Inflammatory macrophage treated with lipopolysaccharide for 1 hour (primary cell): ENCODE measurements at regions not wholly inside any gene's neighbourhood (a gene's known extent, or its start where the extent isn't known, plus 50 kb on each side); places are given as distances from the start of the nearest gene placed in this dataset.
A peak's percentile ranks its signal among the peaks of the same experiment; 100 is the strongest.
"Not testable (repeated sequence)": the region's sequence is repeated elsewhere in the genome, so short reads cannot be mapped to it uniquely, and the experiment has no call there.

Source experiments
- DNase-seq, 2 donors: peaks; one replicate each; pipeline ENCODE4 v3.0.0-alpha.2; 2020 to 2022

DNA sequence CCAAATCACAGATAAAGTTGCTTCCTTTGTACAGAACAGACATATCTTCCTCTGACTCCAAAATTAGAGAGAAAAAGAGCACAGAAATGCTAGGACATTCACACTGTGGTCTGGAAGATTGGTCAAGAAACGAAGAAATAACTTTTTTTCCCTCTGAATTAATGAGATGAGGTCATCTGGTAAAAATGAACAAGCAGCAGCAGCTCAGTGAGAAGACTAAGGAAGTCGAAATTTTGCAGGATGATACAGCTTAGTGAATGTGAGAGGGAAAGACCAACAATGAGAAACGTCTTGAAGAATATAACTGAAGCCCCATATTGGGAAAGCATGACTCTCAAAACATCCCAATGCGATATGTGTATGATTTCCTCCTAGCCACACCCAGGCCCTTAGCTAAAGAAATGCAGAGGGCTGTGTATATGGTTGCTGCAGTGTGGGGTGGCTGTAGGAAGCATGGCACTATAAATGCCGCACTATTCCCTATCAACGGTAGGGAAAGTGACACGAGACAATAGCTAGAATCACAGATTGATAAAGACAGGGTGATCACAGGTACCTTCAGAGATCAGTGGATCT lies 208.6 kb downstream of the VEGFC start:
- no peak for DNase-seq

DNA sequence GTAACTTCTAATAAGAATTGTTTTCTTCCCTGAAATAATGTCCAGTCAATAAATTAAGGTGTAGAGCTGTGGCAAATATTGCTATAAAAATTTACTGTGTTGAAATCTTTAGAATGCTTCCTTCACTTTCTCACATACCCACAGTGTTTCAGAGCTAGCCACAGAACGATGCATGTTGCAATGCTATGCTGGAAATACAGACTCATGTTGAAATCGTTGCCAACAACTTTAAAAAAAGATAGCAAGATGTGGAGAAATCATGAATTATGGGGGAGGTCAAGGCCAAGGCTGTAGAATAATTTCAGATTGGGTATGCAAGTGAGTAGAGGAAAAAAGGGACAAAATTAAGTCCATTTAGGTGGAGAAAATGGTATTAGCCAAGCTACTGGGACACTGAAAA lies 204.8 kb downstream of the VEGFC start:
- DNase-seq = no peak

DNA sequence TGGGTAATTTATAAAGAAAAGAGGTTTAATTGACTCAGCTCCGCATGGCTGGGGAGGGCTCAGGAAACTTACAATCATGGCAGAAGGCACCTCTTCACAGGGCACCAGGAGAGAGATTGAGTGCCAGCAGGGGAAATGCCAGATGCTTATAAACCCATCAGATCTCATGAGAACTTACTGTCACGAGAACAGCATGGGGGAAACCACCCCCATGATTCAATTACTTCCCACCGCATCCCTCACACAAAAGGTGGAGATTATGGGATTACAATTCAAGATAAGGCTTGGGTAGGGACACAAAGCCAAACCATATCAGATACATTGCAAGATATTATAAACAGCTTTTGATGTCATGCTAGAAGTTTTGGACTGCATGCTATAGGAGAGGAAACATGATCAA lies 204.3 kb downstream of the VEGFC start:
- no peak for DNase-seq

DNA sequence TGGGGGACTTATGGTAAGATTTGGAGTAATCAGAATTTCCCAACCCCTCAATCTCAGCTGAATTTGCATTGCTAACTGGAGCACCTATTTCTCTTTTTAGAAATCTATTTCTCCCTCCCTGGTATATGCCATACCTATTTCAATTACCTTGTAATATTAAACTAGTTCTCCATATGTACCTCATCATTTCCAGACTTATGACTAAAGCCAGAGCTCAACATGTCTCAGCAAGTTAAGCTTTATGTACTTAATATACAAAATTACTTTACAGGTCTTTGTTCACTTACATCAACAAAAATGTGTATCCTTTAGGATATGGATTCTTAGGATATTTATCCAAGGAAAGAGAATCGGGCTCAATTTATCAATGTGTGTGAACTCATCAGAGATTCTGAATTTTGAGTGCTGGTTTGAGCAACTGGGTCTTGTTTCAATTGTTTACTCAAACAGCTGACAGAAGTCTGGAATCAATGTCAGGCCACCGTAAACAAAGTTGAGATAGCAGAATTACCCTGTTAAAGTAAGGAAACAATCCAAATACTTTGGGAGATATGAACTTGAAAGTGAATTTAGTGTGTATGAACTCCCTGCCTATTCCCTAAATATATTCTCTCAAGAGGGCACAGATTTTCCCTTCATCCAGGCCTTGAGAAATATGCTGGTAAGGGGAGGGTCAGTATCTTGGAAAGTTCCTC lies 199.6 kb downstream of the VEGFC start:
- DNase-seq = no peak

DNA sequence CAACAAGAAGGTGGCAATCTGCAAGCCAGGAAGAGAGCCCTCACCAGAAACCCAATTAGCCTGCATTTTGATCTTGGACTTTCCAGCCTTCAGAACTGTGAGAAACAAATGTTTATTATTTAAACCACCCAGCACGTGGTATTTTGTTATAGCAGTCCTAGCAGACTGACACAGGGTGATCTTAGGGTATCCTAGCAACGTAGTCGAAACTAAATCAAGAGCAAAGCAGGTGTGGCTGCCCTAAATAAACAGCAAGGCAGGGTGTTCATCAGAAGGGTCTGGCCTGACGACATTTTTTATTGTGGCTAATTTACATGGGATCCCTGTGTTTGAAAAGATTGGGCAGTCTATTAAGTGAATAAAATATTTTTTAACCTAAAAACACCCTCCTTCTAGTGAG lies 198.8 kb downstream of the VEGFC start:
- DNase-seq = no peak

DNA sequence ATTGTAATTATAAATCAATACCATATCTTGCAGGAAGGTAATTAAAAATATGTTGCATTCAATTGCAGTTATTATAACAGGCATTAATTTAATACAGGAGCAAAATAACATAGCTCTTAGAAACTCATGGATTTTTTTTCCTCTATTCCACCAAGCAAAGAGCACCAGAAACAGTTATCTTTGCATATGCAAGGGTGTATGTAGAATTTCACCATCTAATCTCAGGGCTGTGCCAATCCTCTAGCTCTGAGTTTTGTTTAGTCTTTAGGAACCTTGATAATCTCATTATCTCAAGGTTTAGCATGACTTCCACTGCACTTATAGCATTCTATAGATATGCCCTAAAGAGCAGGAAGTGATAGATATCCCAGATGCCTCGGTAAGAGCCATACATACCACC lies 197.5 kb downstream of the VEGFC start:
- DNase-seq = no peak

DNA sequence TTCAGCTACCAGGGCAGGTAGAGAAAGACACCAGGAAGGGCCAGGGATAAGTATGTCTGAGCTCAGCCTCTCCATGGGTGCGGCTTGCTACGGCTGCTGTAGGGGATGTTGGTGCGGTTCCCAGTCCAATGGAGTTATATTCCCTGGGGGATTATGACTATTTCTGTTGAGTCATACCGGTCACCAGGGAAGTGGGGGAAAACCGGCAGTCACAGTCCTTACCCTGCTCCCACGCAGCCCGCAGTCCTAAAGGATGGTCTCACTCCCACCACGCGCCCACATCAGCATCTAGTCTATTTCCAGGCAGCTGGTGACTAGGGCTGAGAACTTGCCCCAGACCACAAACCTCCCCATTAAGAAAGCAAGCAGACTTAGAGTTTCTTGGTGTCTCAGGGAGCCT lies 191.6 kb downstream of the VEGFC start:
- DNase-seq = no peak

DNA sequence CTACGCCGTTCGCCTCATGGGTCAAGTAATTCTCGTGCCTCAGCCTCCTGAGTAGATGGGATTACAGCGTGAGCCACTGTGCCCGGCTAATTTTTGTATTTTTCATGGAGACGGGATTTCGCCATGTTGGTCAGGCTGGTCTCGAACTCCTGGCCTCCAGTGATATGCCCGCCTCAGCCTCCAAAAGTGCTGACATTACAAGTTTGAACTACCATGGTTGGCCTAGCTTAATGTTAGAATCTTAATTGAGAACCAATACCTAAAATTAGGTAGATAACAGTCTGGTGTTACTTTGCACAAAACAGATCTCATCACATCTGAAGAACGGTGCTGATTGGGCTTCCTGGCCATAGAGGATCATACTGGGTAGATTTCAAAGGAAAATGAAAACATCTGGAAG lies 184.9 kb downstream of the VEGFC start:
- no peak for DNase-seq

DNA sequence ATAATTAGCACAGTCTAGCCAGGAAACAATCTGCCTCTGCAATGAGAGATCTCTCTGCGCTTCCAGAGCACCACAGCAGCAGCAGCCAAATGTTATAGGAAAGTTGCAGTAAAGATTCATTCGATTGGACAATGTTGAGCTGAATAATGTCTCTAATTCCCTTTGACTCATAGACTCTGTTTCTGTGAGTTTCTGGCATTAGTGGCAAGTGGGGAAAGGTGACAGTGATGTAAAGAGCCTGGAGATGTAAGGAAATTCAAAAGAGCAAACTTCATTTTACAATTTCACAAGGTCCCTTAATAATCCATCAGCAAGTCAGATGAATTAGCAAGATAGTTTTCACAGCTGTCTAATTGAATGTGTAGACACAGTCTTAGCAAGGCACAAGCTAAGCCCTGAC lies 184.4 kb downstream of the VEGFC start:
- DNase-seq = no peak

DNA sequence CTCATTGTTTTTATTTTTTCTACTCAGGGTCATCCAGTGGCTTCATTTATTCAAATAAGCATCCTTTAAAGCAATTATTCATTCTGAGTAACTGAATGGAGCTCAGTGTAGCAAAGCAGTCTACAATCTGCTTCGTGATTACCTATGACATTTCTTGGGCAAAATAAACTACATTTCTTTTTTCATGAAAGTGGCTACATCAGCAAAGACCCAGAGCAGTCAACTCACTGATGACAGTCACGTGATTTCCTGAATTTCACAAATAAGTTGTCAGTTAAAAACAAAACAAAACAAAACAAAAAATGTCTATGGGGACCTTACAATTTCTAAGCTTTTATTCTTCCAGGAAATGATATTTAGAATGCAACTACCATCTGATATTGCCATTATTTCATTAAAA lies 182.1 kb downstream of the VEGFC start:
- no peak for DNase-seq

DNA sequence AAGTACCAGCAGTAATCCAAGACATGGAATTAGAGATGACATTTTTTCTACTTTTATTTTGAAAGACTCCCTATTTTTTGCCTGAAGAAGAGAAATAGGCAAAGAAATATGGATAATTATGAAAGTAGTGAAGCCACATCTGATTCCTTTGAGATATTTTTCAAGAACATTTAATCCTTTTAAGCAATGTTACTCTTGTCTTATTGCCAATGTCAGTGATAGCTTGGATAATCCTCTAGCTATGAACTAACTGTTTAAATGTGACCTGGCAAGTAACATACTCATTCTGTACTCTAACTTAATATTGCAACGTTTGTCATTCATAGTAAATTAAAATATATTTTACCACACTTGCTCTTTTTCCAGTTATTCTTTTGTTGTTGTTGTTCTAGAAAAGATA lies 181.3 kb downstream of the VEGFC start:
- no peak for DNase-seq

DNA sequence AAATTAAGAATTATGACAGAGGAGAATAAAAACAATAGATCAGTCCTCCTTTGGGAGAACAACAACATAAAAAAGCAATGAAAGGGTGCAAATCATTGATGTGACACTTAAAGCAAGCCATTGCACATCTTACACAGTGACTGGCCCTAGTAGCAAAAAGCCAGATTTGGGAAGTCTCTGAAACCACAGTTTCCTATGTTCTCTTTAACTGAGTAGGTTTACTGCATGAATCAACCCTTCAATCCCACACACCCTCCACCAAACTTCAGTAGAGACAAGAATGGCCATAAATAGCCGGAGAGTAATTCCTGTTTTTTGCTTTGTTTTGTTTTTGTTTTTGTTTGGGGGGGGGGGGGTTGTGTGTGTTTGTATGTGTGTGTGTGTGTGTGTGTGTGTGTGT lies 180.8 kb downstream of the VEGFC start:
- DNase-seq = peak; percentile 2 to 12

DNA sequence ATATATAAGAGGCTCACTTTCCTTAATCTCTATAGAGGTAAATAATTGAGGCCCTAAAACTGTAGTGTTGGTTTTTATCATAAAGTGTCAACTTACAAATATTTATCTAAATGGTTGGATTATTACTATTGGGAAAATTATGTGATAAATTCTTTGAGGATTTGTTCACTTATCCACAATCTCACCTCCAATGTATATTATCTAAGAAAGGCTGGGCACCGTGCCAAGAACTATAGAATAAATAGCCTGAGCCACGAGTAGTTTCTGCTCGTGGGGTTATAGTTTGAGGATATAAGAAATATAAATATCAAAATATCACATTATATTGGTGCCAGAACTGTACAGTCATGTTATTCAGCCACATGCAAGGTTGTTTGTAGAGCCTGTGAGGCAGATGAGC lies 177.9 kb downstream of the VEGFC start:
- DNase-seq = no peak

DNA sequence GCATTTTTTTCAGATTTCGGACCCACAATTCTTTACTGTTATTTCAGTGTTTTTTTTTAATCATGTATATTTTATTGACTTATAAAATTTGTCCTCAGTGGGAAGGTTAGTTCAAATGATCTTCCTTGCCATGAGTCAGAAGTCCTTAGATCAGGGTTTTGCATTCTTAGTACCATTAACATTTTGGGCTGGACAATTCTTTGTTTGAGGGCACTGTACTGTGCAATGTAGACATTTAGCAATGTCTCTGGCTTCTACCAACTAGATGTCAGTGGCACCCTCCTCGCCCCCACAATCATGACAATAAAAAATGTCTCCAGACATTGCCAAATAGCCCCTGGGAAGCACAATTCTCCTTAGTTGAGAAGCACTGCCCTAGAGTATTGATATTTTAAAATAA lies 176.6 kb downstream of the VEGFC start:
- DNase-seq = no peak

DNA sequence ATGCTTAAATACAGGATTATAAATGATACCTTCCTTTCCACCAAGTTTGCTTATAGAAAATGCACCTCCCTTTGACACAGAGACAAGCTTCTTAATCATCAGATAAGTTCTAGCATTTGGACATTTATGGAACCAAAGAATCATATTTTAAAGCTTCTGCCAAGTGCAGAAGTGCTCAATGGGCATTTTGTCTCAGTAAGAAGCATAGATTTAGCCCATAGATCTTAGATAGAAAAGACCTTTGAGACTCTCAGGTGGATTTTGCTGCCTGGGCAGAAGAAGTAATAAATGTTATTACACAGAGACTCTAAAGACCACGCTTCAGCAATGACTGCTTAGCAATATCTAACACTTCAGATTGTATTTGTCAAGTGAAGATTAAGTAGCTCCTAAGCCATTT lies 174.6 kb downstream of the VEGFC start:
- no peak for DNase-seq

DNA sequence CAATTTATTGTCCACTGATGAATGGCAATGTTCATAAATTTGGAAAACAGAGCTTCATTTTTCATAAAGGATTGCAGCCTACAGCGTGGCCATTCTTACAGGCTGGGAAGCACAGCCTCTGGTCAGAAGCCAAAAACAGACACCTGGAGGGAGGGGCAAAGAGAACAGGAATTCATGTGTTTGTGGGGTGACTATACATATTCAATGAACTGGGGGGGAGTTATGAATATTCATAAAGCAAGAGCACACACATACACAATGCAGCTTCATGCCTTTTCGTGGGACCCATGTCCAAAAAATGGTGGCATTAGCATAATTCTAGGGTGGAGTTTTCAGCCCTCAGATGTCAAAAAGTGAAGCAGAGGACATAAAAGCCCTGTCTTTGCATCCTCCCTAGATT lies 173.3 kb downstream of the VEGFC start:
- DNase-seq = no peak

DNA sequence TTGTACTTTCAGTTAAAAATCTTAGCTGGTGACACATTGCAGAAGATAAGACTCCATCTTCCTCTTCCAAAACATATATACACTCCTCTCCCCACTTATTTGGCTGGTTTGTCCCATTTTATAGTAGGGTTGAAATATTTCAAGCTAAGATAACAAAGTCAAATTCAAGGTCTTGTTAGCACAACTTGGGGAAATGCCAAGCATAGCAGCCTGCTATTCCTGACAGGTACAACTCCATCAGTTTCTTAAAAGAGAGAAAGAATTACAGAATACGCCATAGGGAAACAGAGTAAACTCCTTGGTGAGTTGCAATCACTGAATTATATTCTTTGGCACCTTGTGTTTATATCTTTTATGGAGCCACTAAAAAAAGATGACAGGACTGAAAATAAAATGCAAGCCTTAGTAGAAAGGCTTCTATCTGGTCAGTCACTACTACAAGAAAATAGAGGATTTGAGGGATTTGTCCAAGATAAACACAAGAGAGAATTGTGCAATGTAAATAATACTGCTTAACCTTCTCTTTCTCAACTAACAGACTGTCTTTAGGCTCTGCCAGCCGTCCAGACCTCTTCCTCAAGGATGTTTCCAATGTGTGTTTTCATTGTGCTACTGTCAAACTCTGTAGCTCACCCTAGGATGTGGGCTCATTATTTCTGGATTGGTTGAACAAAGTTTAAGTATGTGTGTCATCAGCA lies 170.3 kb downstream of the VEGFC start:
- no peak for DNase-seq

DNA sequence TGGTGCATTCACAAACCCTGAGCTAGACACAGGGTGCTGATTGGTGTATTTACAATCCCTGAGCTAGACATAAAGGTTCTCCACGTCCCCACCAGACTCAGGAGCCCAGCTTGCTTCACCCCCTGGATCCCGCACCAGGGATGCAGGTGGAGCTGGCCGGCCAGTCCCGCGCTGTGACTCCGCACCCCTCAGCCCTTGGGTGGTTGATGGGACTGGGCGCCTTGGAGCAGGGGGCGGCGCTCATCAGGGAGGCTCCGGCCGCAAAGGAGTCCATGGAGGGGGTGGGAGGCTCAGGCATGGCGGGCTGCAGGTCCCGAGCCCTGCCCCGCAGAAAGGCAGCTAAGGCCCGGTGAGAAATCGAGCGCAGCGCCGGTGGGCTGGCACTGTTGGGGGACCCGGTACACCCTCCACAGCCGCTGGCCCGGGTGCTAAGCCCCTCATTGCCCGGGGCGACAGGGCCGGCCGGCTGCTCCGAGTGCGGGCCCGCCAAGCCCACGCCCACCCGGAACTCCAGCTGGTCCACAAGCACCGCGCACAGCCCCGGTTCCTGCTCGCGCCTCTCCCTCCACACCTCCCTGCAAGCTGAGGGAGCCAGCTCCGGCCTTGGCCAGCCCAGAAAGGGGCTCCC lies 167.6 kb downstream of the VEGFC start:
- not testable (repeated sequence) for DNase-seq

DNA sequence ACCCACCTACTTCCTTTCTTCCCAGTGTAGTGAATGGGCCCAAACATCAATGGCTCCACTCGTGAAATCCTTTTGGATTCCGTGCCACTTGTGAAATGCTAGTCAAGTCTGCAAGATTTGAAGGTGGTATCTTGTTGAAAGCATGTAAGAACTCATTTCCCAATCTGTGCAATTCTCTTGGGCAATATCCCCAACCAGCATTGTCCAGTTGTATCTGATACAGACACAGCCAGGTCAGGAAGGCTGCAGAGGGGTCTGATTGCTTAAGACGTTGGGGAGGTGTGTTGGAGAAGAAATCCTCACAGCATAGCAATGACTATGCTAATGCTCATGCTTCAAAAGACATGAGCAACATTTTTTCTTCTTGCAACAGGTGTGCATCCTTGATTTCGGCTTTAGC lies 164.8 kb downstream of the VEGFC start:
- DNase-seq = no peak

DNA sequence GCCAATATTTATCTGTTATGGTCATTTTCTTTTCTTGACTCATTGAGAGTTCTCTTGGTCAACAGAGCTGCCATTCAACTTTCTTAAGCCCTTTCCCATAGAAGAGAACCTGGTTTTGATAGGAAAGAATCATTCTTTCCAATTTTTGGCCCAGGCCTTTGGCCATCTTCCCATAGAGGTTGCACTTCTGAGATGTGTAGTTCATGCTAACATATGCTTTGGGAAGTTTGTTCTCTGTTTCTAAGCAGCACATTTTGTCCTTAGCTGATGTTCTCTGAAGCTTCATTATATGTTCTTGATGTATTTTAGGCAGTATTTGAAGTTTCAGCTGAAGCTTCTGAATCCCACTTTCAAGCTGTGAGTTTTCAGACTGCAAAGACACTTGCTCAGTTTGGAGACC lies 161.1 kb downstream of the VEGFC start:
- DNase-seq = no peak
